GM13977 (cell line): ENCODE measurements at regions not wholly inside any gene's neighbourhood (a gene's known extent, or its start where the extent isn't known, plus 50 kb on each side); places are given as distances from the start of the nearest gene placed in this dataset.

ENCODE experiments used
- DNase-seq: peaks from one replicate; pipeline ENCODE4 v3.0.0; 2012; ENCODE audit warnings: low spot score
- in situ Hi-C: fragments of 300-500 bp; cut with MboI; formaldehyde crosslinking; loops from one replicate; pipeline ENCODE4 v1.12.0; 2022; ENCODE audit warnings: low sequenced_read_pairs, low pct_unique_long_range_greater_than_20kb, mixed read lengths, inconsistent platforms; ENCODE audit not compliant: unreplicated experiment
- TF ChIP-seq, protein P1 (sequence below): IDR thresholded peaks from 2 replicates; pipeline ENCODE4 v1.5.1; 2012; ENCODE audit warnings: mild to moderate bottlenecking, control low read depth; ENCODE audit not compliant: insufficient read depth; ENCODE audit errors: extremely low read depth, missing control alignments

DNA sequence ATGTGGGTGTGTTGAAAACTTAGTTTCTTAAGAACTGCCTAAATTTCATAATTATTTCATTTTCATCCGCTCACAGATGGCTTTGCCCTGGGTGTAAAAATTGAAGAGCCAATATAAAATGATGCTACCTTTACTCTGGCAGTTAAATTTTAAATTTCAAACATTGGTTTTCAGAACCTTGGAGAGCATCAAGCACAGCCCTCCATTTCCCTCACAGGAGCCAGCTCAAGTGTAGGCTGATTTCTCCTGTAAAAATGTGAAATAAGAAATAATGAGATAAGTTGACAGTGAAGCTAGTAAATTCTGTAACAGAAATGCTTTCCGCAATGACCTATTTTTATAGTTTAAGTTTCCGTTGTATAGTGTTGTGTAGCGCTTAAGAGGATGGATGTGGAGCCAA is 53.9 kb upstream of the AKT3 start:
- TF ChIP-seq, protein P1, sequence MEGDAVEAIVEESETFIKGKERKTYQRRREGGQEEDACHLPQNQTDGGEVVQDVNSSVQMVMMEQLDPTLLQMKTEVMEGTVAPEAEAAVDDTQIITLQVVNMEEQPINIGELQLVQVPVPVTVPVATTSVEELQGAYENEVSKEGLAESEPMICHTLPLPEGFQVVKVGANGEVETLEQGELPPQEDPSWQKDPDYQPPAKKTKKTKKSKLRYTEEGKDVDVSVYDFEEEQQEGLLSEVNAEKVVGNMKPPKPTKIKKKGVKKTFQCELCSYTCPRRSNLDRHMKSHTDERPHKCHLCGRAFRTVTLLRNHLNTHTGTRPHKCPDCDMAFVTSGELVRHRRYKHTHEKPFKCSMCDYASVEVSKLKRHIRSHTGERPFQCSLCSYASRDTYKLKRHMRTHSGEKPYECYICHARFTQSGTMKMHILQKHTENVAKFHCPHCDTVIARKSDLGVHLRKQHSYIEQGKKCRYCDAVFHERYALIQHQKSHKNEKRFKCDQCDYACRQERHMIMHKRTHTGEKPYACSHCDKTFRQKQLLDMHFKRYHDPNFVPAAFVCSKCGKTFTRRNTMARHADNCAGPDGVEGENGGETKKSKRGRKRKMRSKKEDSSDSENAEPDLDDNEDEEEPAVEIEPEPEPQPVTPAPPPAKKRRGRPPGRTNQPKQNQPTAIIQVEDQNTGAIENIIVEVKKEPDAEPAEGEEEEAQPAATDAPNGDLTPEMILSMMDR, result no peak
- DNase-seq, result no peak
- in situ Hi-C loops, result no loop called here

DNA sequence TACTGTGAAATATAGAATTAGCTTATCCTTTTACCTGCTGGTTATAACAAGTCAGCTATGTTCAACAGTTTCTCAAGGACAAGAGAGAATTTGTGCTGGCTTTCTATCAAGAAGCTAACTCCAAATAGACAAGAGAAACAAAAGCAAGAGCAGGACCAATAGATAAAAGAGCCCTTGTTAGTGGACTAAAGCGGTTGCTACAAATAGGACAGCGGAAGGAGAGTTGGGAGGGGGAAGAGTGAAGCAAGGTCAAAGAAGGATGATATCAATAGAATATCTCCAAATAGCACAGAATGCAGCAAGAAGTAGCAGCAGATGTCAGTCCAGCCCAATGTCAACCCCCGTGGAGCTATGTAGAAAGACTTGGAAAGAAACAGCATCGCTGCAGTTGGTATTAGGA is 53.0 kb upstream of the AKT3 start:
- no peak for DNase-seq
- in situ Hi-C loops, result no loop called here
- TF ChIP-seq, protein P1, result no peak

DNA sequence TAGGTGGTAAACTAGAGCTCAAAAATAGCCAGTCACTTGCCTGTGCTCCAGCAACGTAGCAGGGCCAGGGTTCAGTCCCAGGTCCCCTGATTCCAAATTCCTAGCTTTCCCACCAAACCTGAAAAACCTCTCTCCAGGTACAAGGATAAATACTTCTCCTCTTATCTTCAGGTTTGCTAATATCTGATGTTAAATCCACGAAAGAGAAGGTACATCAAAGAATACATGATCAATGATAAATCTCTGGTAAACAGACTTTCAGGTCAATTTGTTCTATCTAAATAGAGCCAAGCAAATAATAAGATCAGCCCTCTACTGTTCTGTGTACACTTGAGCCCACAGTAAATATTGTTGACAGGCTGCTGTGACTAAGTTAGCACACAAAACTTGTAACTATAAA is 52.1 kb upstream of the AKT3 start:
- in situ Hi-C loops, result no loop called here
- DNase-seq, result no peak
- TF ChIP-seq, protein P1, result no peak
